ENCODE measurements at regions not wholly inside any gene's neighbourhood (a gene's known extent, or its start where the extent isn't known, plus 50 kb on each side); places are given as distances from the start of the nearest gene placed in this dataset.

DNA sequence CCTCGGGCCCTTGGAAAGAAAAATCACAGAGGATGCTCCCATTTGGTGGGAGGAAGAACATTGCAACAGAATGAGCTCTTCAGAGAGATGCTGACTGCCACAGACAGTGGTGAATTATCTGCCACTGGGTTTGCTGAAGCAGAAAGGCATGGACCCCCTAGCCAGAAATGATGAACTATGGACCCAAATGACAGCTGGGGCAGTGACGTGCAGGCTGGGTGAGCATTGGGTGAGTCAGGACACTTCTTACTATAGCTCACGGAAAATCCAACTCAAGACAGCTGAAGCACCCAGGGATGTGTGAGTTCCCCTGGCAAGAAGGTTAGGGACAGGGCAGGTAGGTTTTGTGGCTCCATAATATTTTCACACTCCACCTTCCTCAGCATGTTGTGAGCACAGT lies 993.2 kb downstream of the BCL11B start:
- DNase-seq: no peak

DNA sequence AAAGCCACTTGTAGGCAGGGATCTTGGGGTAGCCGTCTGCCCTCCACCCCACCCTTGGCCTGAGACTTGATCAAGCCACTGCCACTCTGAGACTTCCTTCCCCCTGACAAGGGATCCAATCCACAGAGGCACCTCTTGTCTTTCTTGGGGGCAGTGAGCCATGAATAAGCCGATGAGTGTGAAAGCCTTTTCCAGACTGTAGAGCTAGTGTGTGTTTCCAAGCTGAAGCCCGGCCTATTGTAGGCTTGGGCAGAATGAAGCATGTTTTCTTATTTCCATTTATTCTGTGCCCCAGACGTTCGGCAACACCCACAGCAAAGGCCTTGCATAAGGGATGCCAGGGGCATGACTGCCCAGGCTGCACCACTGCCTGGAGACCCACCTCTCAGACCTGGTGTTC lies 991.6 kb downstream of the BCL11B start:
- no peak for DNase-seq

DNA sequence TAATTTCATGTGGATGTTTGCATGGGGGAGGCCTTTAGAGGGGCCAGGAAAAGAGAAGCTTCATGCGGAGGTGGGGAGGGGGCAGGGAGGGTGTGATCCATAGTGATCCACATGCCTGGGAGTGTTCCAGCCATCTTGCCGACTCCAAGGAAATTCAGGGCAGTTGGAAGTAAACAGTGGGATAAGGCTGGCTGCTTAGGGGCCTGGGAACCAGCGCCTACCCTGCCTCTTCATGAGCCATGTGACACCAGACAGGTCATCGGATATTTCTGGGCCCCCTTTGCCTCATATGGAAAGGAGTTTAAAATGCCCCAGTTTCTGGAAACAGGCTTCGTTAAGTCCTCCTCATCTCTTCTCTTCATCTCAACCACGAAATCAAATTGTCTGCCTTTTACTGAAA lies 983.2 kb downstream of the BCL11B start:
- no peak for DNase-seq

DNA sequence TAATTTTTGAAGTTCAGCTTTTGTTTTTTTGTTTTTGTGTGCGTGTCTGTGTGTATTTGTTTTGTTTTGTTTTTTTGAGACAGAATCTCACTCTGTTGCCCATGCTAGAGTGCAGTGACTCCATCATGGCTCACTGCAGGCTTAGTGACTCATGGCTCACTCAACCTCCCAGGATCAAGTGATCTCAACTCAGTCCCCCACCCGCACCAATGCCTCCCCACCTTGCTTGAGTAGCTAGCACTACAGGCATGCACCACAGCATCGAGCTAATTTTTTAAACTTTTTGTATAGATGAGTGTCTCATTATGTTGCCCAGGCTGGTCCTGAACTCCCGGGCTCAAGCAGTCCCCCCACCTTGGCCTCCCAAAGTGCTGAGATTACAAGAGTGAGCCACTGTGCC lies 981.4 kb downstream of the BCL11B start:
- DNase-seq: no peak

DNA sequence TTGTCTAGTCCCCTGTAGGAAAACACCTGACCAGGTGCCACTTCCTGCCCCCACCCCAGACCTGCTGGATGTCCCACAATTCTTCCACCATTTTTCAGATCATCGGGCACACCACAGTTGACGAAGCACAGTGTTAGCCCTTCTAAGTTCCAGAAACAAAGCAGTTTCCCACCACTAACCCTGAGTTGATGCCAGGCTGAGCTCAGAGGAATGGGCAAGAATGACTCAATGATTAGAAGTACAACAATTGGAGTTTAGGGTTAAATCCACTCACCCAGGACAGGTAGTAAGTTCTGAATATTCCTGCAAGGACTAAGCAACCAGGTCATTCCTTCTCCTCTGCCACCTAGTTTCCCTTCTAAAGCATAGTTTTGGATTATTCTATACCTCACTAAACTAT lies 979.8 kb downstream of the BCL11B start:
- DNase-seq: no peak

DNA sequence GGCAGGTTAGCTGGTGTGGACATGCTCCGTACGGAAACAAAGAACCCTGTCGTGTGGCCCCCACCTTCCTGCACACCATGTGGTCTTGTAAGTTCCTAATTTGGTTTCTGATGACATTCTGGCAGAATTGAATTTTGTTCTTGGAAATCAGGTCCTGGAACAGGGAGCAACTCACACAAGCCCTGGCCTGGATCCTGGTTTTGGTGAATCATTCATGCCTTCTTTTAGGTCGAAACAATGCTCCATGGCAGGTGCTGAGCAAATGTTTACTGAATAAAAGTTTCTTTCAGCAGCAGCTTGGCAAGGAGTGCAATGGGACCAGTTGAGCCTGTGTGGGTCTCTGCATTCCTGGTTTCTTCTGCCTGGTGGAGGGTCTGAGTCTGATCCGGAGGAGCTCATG lies 978.4 kb downstream of the BCL11B start:
- no peak for DNase-seq

DNA sequence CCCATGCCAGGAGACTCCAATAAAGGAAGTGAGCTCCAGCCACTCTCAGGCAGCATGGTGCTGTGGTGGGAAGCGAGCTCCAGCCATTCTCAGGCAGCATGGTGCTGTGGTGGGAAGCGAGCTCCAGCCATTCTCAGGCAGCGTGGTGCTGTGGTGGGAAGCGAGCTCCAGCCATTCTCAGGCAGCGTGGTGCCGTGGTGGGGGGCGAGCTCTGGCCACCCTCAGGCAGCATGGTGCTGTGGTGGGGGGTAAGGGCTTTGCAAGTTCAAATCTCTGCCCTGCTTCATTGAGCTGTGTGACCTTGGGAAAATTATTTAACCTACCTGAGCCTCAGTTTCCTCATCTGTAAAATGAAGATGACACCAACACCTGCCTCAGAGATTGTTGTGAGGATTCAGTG lies 975.1 kb downstream of the BCL11B start:
- DNase-seq: no peak

DNA sequence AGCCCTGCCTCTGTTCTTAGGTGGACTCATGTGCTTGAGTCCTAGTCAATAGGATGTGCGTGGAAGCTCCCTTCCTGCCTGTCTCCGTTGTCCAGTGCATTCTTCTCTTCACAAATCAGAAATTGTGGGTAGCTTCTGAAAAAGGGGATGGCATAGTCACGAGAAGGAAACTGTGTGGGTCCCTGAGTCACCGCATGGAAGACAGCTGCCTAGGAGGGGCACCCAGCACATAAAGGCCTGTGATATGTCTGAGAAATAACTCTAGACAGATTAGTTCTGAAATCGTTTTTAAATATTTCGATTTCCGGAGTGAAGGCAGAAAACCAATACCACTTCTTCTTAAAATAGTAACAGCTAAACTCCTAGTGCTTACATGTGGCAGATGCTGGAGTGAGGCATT lies 974.4 kb downstream of the BCL11B start:
- no peak for DNase-seq

DNA sequence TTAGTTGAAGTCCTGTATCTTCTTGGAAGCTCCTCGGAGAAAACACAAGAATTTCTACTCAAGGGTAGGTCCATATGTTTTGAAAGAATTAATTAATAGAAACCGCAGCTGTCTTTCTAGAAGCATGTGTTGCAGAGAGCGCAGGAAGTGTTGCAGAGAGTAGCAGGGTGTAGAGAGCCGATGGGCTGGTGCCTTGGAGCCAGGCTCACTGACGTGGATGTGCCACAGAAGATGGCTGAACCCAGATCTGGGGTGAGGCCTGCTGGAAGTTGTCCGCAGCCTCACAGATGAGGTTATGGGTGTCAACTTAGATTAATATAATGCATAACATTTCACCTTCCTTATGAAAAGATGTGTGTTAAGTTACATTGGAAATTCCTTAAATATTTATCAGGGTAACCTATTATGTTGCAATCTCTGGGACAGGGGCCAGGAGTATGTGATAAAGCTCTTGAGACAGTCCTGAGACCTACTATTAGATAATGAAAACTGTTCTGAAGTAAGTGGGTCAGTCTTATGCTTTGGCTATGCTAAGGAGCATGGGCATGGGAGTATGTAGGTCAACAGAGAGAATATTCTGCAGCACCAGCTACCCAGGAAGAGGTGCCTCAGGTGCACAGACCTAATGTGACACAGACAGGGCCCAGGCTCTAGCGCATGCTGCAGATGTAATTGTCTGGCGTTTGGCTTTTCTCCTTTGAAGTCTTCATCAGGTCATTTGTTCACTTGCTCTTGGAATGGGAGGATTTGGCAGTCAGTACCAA lies 973.3 kb downstream of the BCL11B start:
- no peak for DNase-seq

DNA sequence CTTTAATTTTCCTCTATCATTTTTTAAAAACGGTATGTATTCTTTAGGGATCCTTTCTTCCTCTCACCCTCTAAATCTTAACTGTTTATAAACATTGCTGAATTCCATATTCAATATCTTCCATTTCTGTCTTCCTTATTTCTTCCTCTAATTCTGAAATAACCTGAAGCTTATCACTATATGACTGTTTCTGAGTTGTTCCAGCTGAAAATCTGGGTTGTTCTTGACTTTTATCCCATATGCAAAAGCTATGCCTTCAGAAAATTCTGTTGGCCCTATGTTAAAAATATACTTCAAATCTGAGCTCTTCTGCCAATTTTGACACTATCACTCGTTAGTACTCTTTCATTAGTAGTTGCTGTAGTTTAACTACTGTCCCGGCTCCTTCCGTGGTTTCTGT lies 970.3 kb downstream of the BCL11B start:
- no peak for DNase-seq

DNA sequence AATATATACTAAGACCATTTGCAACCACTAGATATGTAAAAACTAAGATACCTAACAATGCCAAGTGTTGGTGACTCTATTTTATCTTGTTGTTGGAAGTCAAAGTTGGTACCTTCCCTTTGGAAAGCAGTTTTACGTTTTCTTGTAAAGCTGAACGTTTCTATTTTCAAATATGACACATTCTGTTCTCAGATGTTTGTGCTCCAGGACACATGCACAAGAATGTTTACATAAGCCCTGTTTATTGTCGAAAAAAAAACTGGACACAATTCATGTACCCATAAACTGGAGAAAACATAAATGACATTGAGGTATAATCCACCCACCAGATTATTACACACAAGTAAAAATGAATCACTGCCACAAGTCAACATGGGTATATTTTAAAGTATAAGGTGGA lies 967.4 kb downstream of the BCL11B start:
- no peak for DNase-seq

DNA sequence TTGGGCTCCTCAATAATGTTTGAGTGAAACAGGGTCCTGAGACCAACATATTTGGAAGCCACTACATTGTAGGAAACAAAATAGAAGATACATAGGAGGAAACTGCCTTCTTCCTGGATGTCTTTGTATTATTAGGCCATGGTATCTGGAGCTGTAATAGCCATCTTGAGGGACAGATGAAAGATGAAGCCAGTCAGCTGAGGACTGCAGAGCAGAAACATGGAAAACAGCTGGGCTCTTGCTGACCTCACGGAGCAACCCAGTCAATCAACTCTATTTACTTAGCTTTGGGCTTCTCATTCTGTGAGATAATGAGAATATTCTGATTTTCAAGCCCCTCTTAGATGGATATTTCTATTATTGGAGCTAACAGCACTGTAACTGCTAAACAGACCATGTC lies 962.4 kb downstream of the BCL11B start:
- no peak for DNase-seq

DNA sequence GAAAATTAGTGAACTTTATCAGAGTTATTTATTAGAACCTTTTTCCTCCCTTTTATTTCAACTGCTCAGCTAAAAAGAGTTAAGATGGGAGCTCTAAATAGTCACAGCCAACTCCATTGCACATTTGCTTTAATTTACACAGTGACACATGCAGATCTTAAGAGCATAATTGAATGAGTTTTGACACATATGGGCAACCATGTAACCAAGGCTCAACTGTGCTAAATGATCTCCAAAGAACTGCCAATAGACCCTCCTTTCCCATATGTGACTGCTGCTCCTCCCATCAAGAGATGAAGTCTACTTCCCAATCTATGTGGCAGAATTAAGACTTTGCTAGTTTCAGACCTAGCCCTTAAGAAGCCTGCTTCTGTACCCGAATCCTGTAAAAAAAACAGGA lies 960.0 kb downstream of the BCL11B start:
- no peak for DNase-seq

DNA sequence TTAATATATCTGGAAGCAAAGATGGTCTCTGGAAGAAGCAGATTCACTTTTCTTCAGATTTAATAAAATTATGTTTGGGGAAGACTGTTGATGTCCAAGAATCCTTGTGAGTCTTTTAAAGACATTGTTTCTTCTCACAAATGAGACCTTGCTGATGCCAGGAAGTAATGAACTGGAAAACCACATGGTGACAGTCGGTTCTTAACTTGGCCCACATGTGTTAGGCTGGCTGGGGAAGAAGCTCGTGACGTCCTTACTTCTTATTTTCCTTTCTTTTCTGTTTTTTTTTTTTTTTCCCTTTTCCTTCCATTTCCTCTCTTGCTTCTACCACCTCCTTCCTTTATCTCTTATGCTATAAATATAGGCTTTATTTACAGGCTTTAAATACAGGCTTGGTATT lies 950.2 kb downstream of the BCL11B start:
- no peak for DNase-seq

DNA sequence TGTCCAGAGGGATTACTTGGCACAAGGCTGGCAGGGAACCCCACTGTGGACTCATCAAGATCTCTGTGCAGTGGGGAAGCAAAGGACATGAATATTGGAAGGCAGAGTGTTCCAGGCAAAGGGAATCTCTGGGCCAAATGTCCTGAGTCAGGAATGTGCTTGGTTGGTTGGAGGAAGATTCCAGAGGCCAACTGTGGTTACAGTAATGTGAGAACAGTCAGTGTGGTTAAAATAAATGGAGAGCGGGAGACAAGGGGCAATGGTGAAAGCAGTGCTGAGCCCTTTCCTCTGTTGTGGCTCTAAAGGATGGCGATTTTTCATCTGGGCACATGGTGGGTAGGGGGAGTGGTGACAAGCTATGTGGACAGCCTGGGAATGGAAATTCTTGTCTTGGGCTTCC lies 948.2 kb downstream of the BCL11B start:
- DNase-seq: no peak

DNA sequence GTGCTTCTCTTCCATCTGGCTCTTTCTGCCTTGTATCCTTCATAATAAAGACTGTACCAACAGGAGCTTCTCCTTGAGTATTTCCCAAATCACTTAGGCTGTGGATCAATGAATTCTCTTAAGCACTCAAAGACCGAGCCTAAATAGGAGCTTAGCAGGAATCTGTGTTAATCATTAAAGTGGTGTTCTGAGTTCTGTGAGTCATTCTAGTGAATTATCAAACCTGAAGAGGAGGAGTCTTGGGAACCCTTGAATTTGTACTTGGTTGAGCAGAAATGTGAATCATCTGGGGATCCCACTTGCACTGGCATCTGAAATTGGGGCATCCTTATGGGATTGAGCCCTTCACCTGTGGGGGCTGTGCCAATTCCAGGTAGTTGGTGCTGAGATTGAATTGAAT lies 946.2 kb downstream of the BCL11B start:
- no peak for DNase-seq

DNA sequence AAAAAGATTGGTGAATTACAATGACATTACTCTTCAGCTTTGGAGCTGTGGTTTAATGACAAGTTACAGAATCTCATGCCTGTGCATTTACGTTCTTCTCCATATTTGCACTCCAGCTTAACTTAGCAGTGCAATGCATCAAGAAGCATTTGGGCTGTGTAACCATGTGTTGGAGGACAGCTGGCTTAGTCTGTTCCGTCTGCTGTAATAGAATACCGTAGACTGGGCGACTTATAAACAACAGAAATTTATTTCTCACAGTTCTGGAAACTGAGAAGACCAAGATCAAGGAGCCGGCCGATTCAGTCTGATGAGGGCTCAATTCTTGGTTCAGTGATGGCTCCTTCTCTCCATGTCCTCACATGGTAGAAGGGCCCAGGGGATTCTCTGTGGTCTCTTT lies 943.5 kb downstream of the BCL11B start:
- DNase-seq: no peak

DNA sequence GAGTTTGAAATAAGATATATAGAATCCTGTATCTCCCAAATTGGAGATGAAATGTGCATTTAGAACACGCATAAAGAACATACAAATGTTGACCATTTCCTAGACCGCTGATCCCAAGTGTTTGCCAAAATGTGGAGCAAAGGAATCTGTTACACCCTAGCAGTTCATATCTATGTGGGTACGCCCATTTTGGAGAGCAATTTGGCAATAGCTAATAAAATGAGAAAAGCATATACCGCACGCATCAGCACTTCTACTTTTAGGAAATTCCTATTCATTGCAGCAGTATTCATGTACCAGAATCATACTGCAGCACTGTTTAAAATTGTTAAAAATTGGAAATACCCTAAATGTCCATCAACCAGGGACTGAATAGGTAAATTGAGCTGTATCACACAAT lies 937.8 kb downstream of the BCL11B start:
- DNase-seq: no peak

DNA sequence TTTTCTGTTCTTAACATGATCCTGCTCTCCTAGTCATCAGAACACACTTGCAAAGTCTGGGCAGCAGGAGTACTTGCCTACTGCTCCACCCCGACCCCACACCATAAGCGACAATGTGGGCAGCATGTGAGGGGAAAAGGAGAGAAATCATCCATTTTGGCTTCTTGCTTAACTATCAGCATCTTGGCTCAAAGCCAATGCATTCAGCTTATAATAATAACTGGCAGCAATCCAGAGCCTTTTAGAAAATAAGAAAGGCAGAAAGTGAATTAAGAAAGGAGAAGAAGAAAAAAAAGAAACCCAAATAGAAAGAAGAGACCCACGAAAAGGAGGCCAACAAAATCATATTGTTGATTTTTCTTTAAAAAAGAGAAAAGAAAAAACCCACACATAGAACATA lies 930.8 kb downstream of the BCL11B start:
- DNase-seq: no peak

DNA sequence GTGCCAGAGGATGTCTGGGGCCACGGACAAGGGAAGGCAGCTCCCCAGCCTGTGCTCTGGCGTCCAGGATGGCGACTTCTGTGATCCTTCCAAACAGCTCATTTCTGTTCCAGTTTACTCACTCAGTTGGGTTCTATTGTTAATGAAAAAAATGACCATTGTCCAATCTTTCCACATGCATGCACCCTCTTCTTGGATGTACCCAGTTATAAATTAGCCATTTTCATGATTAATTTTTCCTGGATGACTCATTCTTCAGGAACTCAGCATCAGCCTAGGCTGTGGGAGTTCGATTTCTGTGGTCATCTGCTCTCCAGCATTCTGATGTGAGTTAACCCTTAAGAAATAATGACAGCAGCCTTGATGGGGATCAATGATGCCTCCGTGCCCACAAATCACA lies 926.8 kb downstream of the BCL11B start:
- no peak for DNase-seq

DNA sequence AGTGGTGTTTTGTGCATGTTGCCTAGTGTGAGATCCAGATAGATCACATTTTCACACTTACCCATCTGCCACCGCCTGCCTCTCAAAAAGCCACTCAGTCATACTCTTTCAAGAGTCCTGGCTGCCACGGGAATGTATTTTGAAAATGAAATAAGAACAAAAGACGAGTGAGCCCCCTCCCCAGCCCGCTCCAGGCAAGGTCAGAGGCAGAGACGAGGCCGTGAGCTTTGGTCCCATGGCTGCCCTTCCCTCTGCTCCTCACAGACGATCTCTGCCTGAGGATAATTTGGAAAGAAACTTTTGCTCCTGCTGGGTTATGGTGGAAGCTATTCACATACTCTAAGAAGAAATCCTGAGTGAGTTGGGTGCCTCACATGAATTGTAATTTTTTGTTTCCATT lies 924.3 kb downstream of the BCL11B start:
- no peak for DNase-seq

DNA sequence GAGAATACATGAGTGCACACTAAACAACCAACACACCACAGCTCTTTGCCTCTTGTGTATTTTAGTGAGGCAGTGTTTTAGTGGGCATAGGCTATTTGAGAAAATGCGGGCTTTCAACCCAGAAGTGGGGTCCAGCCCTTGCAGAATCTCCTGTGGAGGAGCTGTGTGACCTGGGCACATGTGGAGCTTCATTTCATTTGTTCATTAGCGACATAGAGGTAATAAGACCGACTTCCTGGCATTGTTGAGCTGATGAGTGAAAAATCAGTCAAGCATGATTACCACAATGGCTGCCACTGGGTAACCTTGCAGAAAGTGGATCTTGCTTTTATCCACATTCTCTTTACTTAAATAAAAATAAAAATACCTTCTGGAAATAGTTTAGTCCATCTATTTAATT lies 923.5 kb downstream of the BCL11B start:
- no peak for DNase-seq

DNA sequence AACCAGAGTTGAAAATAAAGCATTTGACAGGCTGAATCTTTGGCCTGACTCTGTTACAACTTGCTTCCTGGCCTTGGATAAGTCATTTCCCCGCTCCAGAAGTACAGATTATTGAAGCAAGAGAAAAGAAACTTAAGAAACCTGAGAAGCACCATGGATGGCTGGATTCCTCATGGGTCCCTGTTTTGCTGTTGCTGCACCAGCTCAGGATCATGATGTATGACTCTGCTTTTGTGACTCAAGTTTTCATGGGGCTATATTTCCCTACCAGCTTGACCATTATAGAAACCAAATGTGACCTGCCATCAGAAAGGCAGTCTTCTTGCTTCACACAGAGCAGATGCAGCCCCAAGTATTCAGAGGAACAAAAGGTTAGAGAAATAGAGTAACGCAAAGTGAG lies 921.8 kb downstream of the BCL11B start:
- no peak for DNase-seq

DNA sequence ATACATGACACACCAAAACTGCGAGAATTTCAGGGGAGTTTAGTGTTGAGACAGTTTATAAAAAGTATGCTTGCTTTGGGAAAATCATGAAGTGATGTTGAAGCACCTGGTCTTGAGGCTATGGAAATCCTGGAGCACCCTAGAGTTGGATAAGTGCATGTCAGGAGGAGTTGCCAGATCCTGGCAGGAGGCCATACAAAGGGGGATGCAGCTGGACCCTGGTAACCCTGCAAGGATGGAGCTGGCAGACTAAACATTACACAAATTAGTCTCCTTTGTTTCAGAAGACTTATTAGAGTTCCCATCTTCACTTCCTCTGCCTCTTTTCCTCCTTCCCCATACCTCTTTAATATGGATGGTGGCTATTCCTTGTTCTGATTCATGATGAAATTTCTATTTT lies 907.0 kb downstream of the BCL11B start:
- peak; percentile 19 for DNase-seq

DNA sequence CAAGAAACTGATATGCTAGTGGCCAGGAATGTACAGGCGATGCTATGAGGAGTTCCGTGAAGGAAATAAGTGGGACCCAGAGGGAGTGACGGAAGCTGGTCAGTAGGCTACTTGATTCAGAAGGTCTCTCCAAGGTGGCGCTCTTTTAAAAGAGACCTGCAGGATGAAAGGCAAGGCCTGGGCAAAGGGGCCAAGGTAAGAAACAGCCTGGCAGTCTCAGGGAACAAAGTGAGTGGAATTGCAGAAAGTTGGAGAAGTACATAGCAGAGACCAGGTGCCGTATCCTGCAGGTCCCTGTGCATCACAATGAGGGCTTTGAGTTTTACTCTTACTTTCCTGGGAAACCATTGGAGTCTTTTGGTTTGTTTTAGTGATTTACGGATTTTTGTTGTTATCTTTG lies 905.6 kb downstream of the BCL11B start:
- DNase-seq: no peak

DNA sequence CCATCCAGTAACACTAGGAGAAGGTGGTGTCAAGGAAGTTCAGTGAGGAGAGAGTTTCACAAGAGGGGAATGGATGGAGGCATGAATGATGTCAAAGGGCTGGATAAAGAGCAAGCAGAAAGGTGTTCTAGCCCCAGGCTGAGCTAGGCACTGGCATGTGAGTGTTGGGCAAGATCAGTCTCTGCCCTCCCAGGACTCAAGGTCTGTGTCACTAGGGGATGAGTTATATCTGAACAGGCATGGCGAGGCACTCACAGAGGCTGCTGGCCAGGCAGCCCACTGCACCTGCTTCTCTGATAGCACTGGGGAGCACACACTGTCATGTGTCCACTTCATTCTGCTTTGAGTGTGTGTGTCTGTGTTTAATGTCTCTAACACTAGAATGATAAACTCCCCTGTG lies 903.8 kb downstream of the BCL11B start:
- no peak for DNase-seq
